HCT116 (cell line): ENCODE measurements at regions not wholly inside any gene's neighbourhood (a gene's known extent, or its start where the extent isn't known, plus 50 kb on each side); places are given as distances from the start of the nearest gene placed in this dataset.

Experiments
- ATAC-seq: fragments of 200-7000 bp; cut with Tn5 transposase; 2 replicates; pipeline ENCODE4 v1.9.1; 2020; ENCODE audit warnings: mild to moderate bottlenecking, moderate library complexity
- BruUV-seq: library from RNA; stranded (reverse); fragments of 400-500 nt; replicated peaks from 2 replicates; lab custom pipeline; 2021; lab: Mats Ljungman, UMichigan
- CTCF ChIA-PET: fragments of 300-600 bp; sonication (Branson Sonifier 250); formaldehyde crosslinking; loops from one replicate; lab custom pipeline; 2021; ENCODE audit warnings: antibody characterized with exemption; lab: Charles Lee
- POLR2A ChIA-PET: fragments of 300-600, 350-600 bp; sonication (Branson Sonifier 250); formaldehyde crosslinking; loops from one replicate; lab custom pipeline; 2021; ENCODE audit warnings: antibody characterized with exemption; lab: Charles Lee
- RAD21 ChIA-PET, 2 experiments: fragments of 300-600 bp; sonication (Branson Sonifier 250); formaldehyde crosslinking; loops; one replicate each; lab custom pipeline; 2023; ENCODE audit warnings: low total read pairs in 2 of 2; ENCODE audit not compliant: uncharacterized antibody in 2 of 2, unreplicated experiment in 2 of 2, low non-redundant PET in 1 of 2; lab: Charles Lee
- DNase-seq: peaks from one replicate; pipeline ENCODE4 v3.0.0-alpha.2; 2010; ENCODE audit warnings: low read depth, low spot score
- H2AFZ ChIP-seq: fragments of 200-600 bp; shearing (Covaris generic), sonication (generic); 2 replicates; pipeline ENCODE4 v1.6.1; 2017; ENCODE audit warnings: low read depth, mixed run types, mixed read lengths, antibody characterized with exemption, low read length; ENCODE audit not compliant: poor library complexity, severe bottlenecking
- H3K27ac ChIP-seq: 2 replicates; pipeline ENCODE4 v1.5.1; 2012; ENCODE audit warnings: low read depth, low read length
- H3K27me3 ChIP-seq: fragments of 200-600 bp; sonication (generic); 2 replicates; pipeline ENCODE4 v1.6.1; 2016; ENCODE audit warnings: mixed run types, low read length, mixed read lengths; ENCODE audit not compliant: insufficient read depth
- H3K36me3 ChIP-seq, 2 experiments: fragments of 200-500 bp in 1 of 2; fragments of 200-600 bp in 1 of 2; sonication (Bioruptor generic) in 1 of 2; sonication (generic) in 1 of 2; 2 replicates each; pipeline versions ENCODE4 v1.5.1 to v1.6.1; 2014 to 2016; ENCODE audit warnings: low read length in 2 of 2, inconsistent platforms in 1 of 2, mixed read lengths in 1 of 2, mixed run types in 1 of 2; ENCODE audit not compliant: insufficient read depth in 2 of 2, control insufficient read depth in 1 of 2
- H3K4me1 ChIP-seq, 2 experiments: fragments of 200-600 bp in 1 of 2; sonication (generic) in 1 of 2; 2 replicates each; pipeline versions ENCODE4 v1.5.1 to v1.6.1; 2012 to 2017; ENCODE audit warnings: low read length in 2 of 2, inconsistent platforms in 1 of 2, mild to moderate bottlenecking in 1 of 2, mixed read lengths in 1 of 2, mixed run types in 1 of 2, moderate library complexity in 1 of 2; ENCODE audit not compliant: insufficient read depth in 2 of 2, control insufficient read depth in 1 of 2
- H3K4me2 ChIP-seq: fragments of 200-600 bp; sonication (generic); 2 replicates; pipeline ENCODE4 v1.6.1; 2017; ENCODE audit warnings: mixed run types, low read length, mixed read lengths
- H3K4me3 ChIP-seq, 2 experiments: fragments of 200-600 bp in 1 of 2; sonication (generic) in 1 of 2; replicated peaks in 1 of 2; 2 replicates each; pipeline ENCODE4 v1.5.1; 2011 to 2016; ENCODE audit warnings: low read length in 2 of 2, control low read depth in 1 of 2, low read depth in 1 of 2, mild to moderate bottlenecking in 1 of 2, mixed read lengths in 1 of 2, mixed run types in 1 of 2
- H3K79me2 ChIP-seq: fragments of 200-600 bp; sonication (generic); 2 replicates; pipeline ENCODE4 v1.6.1; 2017; ENCODE audit warnings: mild to moderate bottlenecking, mixed run types, low read length, moderate library complexity, mixed read lengths; ENCODE audit not compliant: insufficient read depth
- H3K9ac ChIP-seq: fragments of 200-600 bp; sonication (generic); 2 replicates; pipeline ENCODE4 v1.6.1; 2016; ENCODE audit warnings: low read length, mixed read lengths
- H3K9me2 ChIP-seq: fragments of 200-600 bp; sonication (generic), shearing (Covaris generic); 2 replicates; pipeline ENCODE4 v1.6.1; 2017; ENCODE audit warnings: mixed run types, mild to moderate bottlenecking, moderate library complexity; ENCODE audit not compliant: insufficient read depth
- H3K9me3 ChIP-seq, 2 experiments: fragments of 200-500 bp in 1 of 2; fragments of 200-600 bp in 1 of 2; sonication (Bioruptor generic) in 1 of 2; sonication (generic) in 1 of 2; 2 replicates each; pipeline ENCODE4 v1.6.1; 2014 to 2017; ENCODE audit warnings: low read length in 2 of 2, mixed read lengths in 2 of 2, inconsistent platforms in 1 of 2, low read depth in 1 of 2, mild to moderate bottlenecking in 1 of 2, mixed run types in 1 of 2, moderate library complexity in 1 of 2; ENCODE audit not compliant: control insufficient read depth in 1 of 2, insufficient read depth in 1 of 2
- H4K20me1 ChIP-seq: fragments of 200-600 bp; sonication (generic), shearing (Covaris generic); 2 replicates; pipeline ENCODE4 v1.6.1; 2017; ENCODE audit warnings: mixed run types, mild to moderate bottlenecking, moderate library complexity; ENCODE audit not compliant: insufficient read depth
- CBX3 ChIP-seq: IDR thresholded peaks from 2 replicates; pipeline ENCODE4 v1.6.1; 2012; ENCODE audit warnings: low read depth
- CEBPB ChIP-seq: IDR thresholded peaks from 2 replicates; pipeline ENCODE4 v1.6.1; 2012; ENCODE audit warnings: low read depth
- ELF1 ChIP-seq: IDR thresholded peaks from 2 replicates; pipeline ENCODE4 v1.6.1; 2012; ENCODE audit warnings: low read depth, borderline replicate concordance
- EZH2phosphoT487 ChIP-seq: fragments of 200-600 bp; IDR thresholded peaks from 2 replicates; pipeline ENCODE4 v1.6.1; 2018; ENCODE audit warnings: antibody characterized with exemption, borderline replicate concordance
- FOSL1 ChIP-seq: IDR thresholded peaks from 2 replicates; pipeline ENCODE4 v1.6.1; 2012; ENCODE audit warnings: low read depth
- JUND ChIP-seq: IDR thresholded peaks from 2 replicates; pipeline ENCODE4 v1.6.1; 2012
- POLR2A ChIP-seq: IDR thresholded peaks from 2 replicates; pipeline ENCODE4 v1.7.0; 2011; ENCODE audit warnings: borderline replicate concordance; ENCODE audit not compliant: insufficient read depth, insufficient read length; ENCODE audit errors: extremely low read depth
- POLR2AphosphoS5 ChIP-seq: IDR thresholded peaks from 2 replicates; pipeline ENCODE4 v1.6.1; 2011; ENCODE audit warnings: mild to moderate bottlenecking, low read depth, low read length, moderate library complexity
- SIN3A ChIP-seq: IDR thresholded peaks from 2 replicates; pipeline ENCODE4 v1.6.1; 2012; ENCODE audit warnings: low read depth
- SP1 ChIP-seq: IDR thresholded peaks from 2 replicates; pipeline ENCODE4 v1.6.1; 2012; ENCODE audit warnings: low read depth
- TCF7L2 ChIP-seq: IDR thresholded peaks from 2 replicates; pipeline ENCODE4 v1.7.0; 2011; ENCODE audit warnings: borderline replicate concordance, inconsistent platforms; ENCODE audit not compliant: insufficient read depth, insufficient read length; ENCODE audit errors: extremely low read depth
- YY1 ChIP-seq: IDR thresholded peaks from 2 replicates; pipeline ENCODE4 v1.6.1; 2011; ENCODE audit warnings: low read length, low read depth, moderate library complexity, mild to moderate bottlenecking; ENCODE audit not compliant: insufficient replicate concordance; ENCODE audit errors: extremely low read depth
- ZFX ChIP-seq: fragments of 450-650 bp; IDR thresholded peaks from 2 replicates; pipeline ENCODE4 v1.6.1; 2017
- ZNF274 ChIP-seq: fragments of 200-500 bp; sonication (Bioruptor generic); IDR thresholded peaks from 2 replicates; pipeline ENCODE4 v1.6.1; 2014; ENCODE audit warnings: mild to moderate bottlenecking, low read depth, low read length, inconsistent platforms
- intact Hi-C: fragments of 100-400 bp; cut with micrococcal nuclease; formaldehyde crosslinking; loops from 2 replicates; pipeline ENCODE4 v1.10.0; 2022
- TF ChIP-seq, protein P1 (sequence below), 3 experiments: fragments of 200-600 bp in 1 of 3; sonication (generic) in 1 of 3; IDR thresholded peaks in 2 of 3; conservative IDR thresholded peaks in 1 of 3; 2 replicates each; pipeline ENCODE4 v1.5.1; 2012 to 2017; ENCODE audit warnings: low read depth in 2 of 3, low read length in 2 of 3, antibody characterized with exemption in 1 of 3, borderline replicate concordance in 1 of 3, control low read depth in 1 of 3, mild to moderate bottlenecking in 1 of 3, mixed read lengths in 1 of 3, mixed run types in 1 of 3, moderate library complexity in 1 of 3; ENCODE audit not compliant: insufficient read depth in 1 of 3
- TF ChIP-seq, protein P2 (sequence below): IDR thresholded peaks from 2 replicates; pipeline ENCODE4 v1.6.1; 2012
- TF ChIP-seq, protein P3 (sequence below): IDR thresholded peaks from 2 replicates; pipeline ENCODE4 v1.6.1; 2012
- TF ChIP-seq, protein P4 (sequence below): IDR thresholded peaks from 2 replicates; pipeline ENCODE4 v1.6.1; 2011; ENCODE audit warnings: mild to moderate bottlenecking, low read length, moderate library complexity; ENCODE audit not compliant: insufficient replicate concordance; ENCODE audit errors: extremely low read depth

DNA sequence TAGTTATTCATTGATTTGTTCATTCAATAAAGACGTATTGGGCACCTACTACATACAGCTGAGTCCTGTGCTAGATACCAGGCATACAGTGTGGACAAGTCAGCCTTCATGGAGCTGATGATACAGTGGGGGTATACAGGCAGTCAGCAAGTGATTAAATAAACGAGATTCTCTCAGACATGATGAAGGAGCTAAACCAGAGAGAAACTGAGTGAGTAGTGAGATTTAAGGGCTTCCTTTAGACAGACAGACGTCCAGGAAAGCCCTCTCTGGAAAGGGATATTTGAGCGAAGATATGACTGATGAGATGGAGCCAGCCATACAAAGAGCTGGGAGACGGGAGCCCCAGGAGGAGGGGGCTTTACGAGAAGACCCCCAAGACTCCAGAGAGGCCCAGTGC, 122.6 kb upstream of the MYCN start:
- no peaks in the 10 kb centered on the region for H3K9me3 ChIP-seq
- no peak for ATAC-seq
- H3K9ac ChIP-seq = no peak overlapping the region
- RAD21 ChIA-PET = no interaction called here
- no peaks in the 10 kb centered on the region for H4K20me1 ChIP-seq
- peaks cover 2% of the 10 kb centered on the region; the same call in 1 of the 2 replicates for H3K27me3 ChIP-seq
- no peaks in the 10 kb centered on the region for H3K4me1 ChIP-seq
- intact Hi-C loops = no loop called here
- no TSS peak for BruUV-seq
- TF ChIP-seq POLR2AphosphoS5 = no peak
- no peak for TF ChIP-seq EZH2phosphoT487
- no peak for TF ChIP-seq SIN3A
- no peak for TF ChIP-seq POLR2A
- TF ChIP-seq, all 23 proteins: peak for 0
- ChIA-PET CTCF (no interaction called here), POLR2A (no interaction called here)
- DNase-seq = no peak
- Histone ChIP-seq H3K27ac (no peak overlapping the region), H3K36me3 (no peaks in the 10 kb centered on the region), H3K4me2 (no peak overlapping the region), H3K9me2 (no peaks in the 10 kb centered on the region), H3K4me3 (no peak overlapping the region), H3K79me2 (no peaks in the 10 kb centered on the region), H2AFZ (no peak overlapping the region)

DNA sequence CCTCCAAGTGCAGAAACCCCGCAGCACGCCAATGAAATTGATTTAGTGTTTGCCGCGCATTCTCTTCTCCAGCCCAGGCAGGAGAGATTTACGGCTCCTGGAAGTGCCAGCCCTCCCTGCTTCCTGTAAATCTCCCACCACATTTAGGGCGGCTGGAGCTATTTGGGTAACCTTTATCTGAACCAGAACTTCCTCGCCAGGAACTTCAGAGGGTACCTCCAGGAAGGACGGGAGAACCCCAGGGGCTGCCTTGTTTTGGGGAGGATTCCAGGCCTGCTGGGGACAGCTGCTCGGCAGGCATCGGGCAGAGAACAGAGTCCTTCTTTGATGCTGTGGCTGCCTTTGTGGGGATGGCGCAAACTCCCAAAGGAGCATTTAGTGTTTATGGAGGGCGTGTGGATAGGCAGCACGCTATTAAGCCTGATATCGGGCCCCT, 122.0 kb upstream of the MYCN start:
- Histone ChIP-seq H3K9me3 (no peaks in the 10 kb centered on the region), H3K27ac (no peak overlapping the region), H4K20me1 (no peaks in the 10 kb centered on the region), H3K4me3 (no peak overlapping the region), H3K4me1 (no peaks in the 10 kb centered on the region), H3K9ac (no peak overlapping the region), H3K27me3 (peaks cover 2% of the 10 kb centered on the region; the same call in 1 of the 2 replicates), H3K9me2 (no peaks in the 10 kb centered on the region), H3K79me2 (no peaks in the 10 kb centered on the region), H3K4me2 (no peak overlapping the region), H2AFZ (no peak overlapping the region), H3K36me3 (no peaks in the 10 kb centered on the region)
- intact Hi-C loops = no loop called here
- ChIA-PET POLR2A (no interaction called here), RAD21 (no interaction called here), CTCF (no interaction called here)
- no TSS peak for BruUV-seq
- DNase-seq (no peak), ATAC-seq (no peak)
- TF ChIP-seq YY1 = no peak
- no peak for TF ChIP-seq JUND
- no peak for TF ChIP-seq ELF1
- TF ChIP-seq, protein P1, sequence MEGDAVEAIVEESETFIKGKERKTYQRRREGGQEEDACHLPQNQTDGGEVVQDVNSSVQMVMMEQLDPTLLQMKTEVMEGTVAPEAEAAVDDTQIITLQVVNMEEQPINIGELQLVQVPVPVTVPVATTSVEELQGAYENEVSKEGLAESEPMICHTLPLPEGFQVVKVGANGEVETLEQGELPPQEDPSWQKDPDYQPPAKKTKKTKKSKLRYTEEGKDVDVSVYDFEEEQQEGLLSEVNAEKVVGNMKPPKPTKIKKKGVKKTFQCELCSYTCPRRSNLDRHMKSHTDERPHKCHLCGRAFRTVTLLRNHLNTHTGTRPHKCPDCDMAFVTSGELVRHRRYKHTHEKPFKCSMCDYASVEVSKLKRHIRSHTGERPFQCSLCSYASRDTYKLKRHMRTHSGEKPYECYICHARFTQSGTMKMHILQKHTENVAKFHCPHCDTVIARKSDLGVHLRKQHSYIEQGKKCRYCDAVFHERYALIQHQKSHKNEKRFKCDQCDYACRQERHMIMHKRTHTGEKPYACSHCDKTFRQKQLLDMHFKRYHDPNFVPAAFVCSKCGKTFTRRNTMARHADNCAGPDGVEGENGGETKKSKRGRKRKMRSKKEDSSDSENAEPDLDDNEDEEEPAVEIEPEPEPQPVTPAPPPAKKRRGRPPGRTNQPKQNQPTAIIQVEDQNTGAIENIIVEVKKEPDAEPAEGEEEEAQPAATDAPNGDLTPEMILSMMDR (IDR thresholded peaks at IDR 0.05 in 2 of 3, conservative IDR thresholded peaks at IDR 0.05 in 1 of 3; ENCODE audit: borderline replicate concordance in 1 of 3, insufficient read depth in 1 of 3, low read depth in 2 of 3, low read length in 2 of 3) = no peak
- no peak for TF ChIP-seq FOSL1
- no peak for TF ChIP-seq TCF7L2
- TF ChIP-seq POLR2AphosphoS5 = no peak
- no peak for TF ChIP-seq EZH2phosphoT487
- TF ChIP-seq, protein P2, sequence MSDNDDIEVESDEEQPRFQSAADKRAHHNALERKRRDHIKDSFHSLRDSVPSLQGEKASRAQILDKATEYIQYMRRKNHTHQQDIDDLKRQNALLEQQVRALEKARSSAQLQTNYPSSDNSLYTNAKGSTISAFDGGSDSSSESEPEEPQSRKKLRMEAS = no peak
- TF ChIP-seq CEBPB = no peak
- TF ChIP-seq, protein P3, sequence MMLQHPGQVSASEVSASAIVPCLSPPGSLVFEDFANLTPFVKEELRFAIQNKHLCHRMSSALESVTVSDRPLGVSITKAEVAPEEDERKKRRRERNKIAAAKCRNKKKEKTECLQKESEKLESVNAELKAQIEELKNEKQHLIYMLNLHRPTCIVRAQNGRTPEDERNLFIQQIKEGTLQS = no peak
- no peak for TF ChIP-seq ZFX
- TF ChIP-seq, protein P4, sequence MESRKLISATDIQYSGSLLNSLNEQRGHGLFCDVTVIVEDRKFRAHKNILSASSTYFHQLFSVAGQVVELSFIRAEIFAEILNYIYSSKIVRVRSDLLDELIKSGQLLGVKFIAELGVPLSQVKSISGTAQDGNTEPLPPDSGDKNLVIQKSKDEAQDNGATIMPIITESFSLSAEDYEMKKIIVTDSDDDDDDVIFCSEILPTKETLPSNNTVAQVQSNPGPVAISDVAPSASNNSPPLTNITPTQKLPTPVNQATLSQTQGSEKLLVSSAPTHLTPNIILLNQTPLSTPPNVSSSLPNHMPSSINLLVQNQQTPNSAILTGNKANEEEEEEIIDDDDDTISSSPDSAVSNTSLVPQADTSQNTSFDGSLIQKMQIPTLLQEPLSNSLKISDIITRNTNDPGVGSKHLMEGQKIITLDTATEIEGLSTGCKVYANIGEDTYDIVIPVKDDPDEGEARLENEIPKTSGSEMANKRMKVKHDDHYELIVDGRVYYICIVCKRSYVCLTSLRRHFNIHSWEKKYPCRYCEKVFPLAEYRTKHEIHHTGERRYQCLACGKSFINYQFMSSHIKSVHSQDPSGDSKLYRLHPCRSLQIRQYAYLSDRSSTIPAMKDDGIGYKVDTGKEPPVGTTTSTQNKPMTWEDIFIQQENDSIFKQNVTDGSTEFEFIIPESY = no peak
- no peak for TF ChIP-seq POLR2A
- TF ChIP-seq ZNF274 = no peak
- TF ChIP-seq SP1 = no peak
- no peak for TF ChIP-seq CBX3
